ENCODE measurements at regions not wholly inside any gene's neighbourhood (a gene's known extent, or its start where the extent isn't known, plus 50 kb on each side); places are given as distances from the start of the nearest gene placed in this dataset.

GRCh38 chr21:22399681-22400514 is 1401.7 kb downstream of the NCAM2 start:
- no peak overlapping the region for H3K4me3 ChIP-seq (replicated peaks; ENCODE audit: low read depth, low read length)
- no peaks in the 10 kb centered on the region for H3K27me3 ChIP-seq (replicated peaks; ENCODE audit: control insufficient read depth, insufficient read depth, low read length)
- TF ChIP-seq CTCF (IDR thresholded peaks at IDR 0.05; ENCODE audit: insufficient read depth, low read length, poor library complexity, severe bottlenecking): no peak

GRCh38 chr21:22409571-22409970 is 1411.4 kb downstream of the NCAM2 start:
- no peak overlapping the region for H3K4me3 ChIP-seq (replicated peaks; ENCODE audit: low read depth, low read length)
- TF ChIP-seq CTCF (IDR thresholded peaks at IDR 0.05; ENCODE audit: insufficient read depth, low read length, poor library complexity, severe bottlenecking): no peak
- no peaks in the 10 kb centered on the region for H3K36me3 ChIP-seq (ENCODE audit: control insufficient read depth, insufficient read depth, low read length)
- DNase-seq (ENCODE audit: extremely low read depth, insufficient read length): no peak
- no peaks in the 10 kb centered on the region for H3K27me3 ChIP-seq (replicated peaks; ENCODE audit: control insufficient read depth, insufficient read depth, low read length)

More at GRCh38 chr21:22399681-22400514, 1401.7 kb downstream of the NCAM2 start:
- no peaks in the 10 kb centered on the region for H3K36me3 ChIP-seq (ENCODE audit: control insufficient read depth, insufficient read depth, low read length)
- DNase-seq (ENCODE audit: extremely low read depth, insufficient read length): no peak

GRCh38 chr21:22416555-22416954 is 1418.3 kb downstream of the NCAM2 start:
- TF ChIP-seq CTCF (IDR thresholded peaks at IDR 0.05; ENCODE audit: insufficient read depth, low read length, poor library complexity, severe bottlenecking): no peak
- no peak for DNase-seq (ENCODE audit: extremely low read depth, insufficient read length)
- Histone ChIP-seq H3K4me3 (replicated peaks; ENCODE audit: low read depth, low read length) (no peak overlapping the region), H3K36me3 (ENCODE audit: control insufficient read depth, insufficient read depth, low read length) (no peaks in the 10 kb centered on the region), H3K27me3 (replicated peaks; ENCODE audit: control insufficient read depth, insufficient read depth, low read length) (no peaks in the 10 kb centered on the region)

GRCh38 chr21:22421416-22422180 is 1423.4 kb downstream of the NCAM2 start:
- Histone ChIP-seq H3K27me3 (replicated peaks; ENCODE audit: control insufficient read depth, insufficient read depth, low read length) (no peaks in the 10 kb centered on the region), H3K36me3 (ENCODE audit: control insufficient read depth, insufficient read depth, low read length) (no peaks in the 10 kb centered on the region), H3K4me3 (replicated peaks; ENCODE audit: low read depth, low read length) (no peak overlapping the region)
- no peak for TF ChIP-seq CTCF (IDR thresholded peaks at IDR 0.05; ENCODE audit: insufficient read depth, low read length, poor library complexity, severe bottlenecking)
- DNase-seq (ENCODE audit: extremely low read depth, insufficient read length): no peak

GRCh38 chr21:22438428-22439086 is 1440.3 kb downstream of the NCAM2 start:
- Histone ChIP-seq H3K36me3 (ENCODE audit: control insufficient read depth, insufficient read depth, low read length) (no peaks in the 10 kb centered on the region), H3K4me3 (replicated peaks; ENCODE audit: low read depth, low read length) (no peak overlapping the region), H3K27me3 (replicated peaks; ENCODE audit: control insufficient read depth, insufficient read depth, low read length) (no peaks in the 10 kb centered on the region)
- no peak for TF ChIP-seq CTCF (IDR thresholded peaks at IDR 0.05; ENCODE audit: insufficient read depth, low read length, poor library complexity, severe bottlenecking)
- no peak for DNase-seq (ENCODE audit: extremely low read depth, insufficient read length)
